Stimulated activated CD8-positive, alpha-beta memory T cell treated with anti-CD3 and anti-CD28 coated beads, Interleukin-4, amount 100 ng/mL, for 4 hours (primary cell): ENCODE measurements at regions not wholly inside any gene's neighbourhood (a gene's known extent, or its start where the extent isn't known, plus 50 kb on each side); places are given as distances from the start of the nearest gene placed in this dataset.
"Not testable (repeated sequence)": the region's sequence is repeated elsewhere in the genome, so short reads cannot be mapped to it uniquely, and the experiment has no call there.

Experiments
- DNase-seq, 2 donors: peaks; one replicate each; pipeline ENCODE4 v3.0.0-alpha.2; 2020; ENCODE audit warnings: low read depth in 2 of 2, low spot score in 1 of 2

GRCh38 chr3:40695848-40696247, 171.1 kb downstream of the ZNF621 start:
- DNase-seq: no peak

GRCh38 chr3:40698611-40699010, 173.9 kb downstream of the ZNF621 start:
- DNase-seq: not testable (repeated sequence)

GRCh38 chr3:40701016-40701588, 176.3 kb downstream of the ZNF621 start:
- no peak for DNase-seq

- no peak for DNase-seq
These were observed 179.5 kb downstream of the ZNF621 start for GRCh38 chr3:40704224-40704623.

GRCh38 chr3:40705663-40706062, 180.9 kb downstream of the ZNF621 start:
- DNase-seq: no peak

- no peak for DNase-seq
These were observed 188.5 kb downstream of the ZNF621 start for GRCh38 chr3:40713306-40713705.

GRCh38 chr3:40713795-40714194, 189.0 kb downstream of the ZNF621 start:
- no peak for DNase-seq

GRCh38 chr3:40714771-40715345, 190.1 kb downstream of the ZNF621 start:
- DNase-seq: no peak

- DNase-seq: no peak
These were observed 190.8 kb downstream of the ZNF621 start for GRCh38 chr3:40715551-40715950.

- DNase-seq: no peak
These were observed 192.7 kb downstream of the ZNF621 start for GRCh38 chr3:40717471-40717870.

- no peak for DNase-seq
These were observed 193.4 kb downstream of the ZNF621 start for GRCh38 chr3:40718209-40718608.

- DNase-seq: no peak
These were observed 193.9 kb downstream of the ZNF621 start for GRCh38 chr3:40718681-40719080.

GRCh38 chr3:40719660-40720287, 195.0 kb downstream of the ZNF621 start:
- DNase-seq: no peak

GRCh38 chr3:40720341-40720740, 195.6 kb downstream of the ZNF621 start:
- DNase-seq: no peak

- no peak for DNase-seq
These were observed 196.1 kb downstream of the ZNF621 start for GRCh38 chr3:40720863-40721262.

- no peak for DNase-seq
These were observed 198.4 kb downstream of the ZNF621 start for GRCh38 chr3:40723083-40723660.

GRCh38 chr3:40725031-40725430, 200.3 kb downstream of the ZNF621 start:
- no peak for DNase-seq

- no peak for DNase-seq
These were observed 206.7 kb downstream of the ZNF621 start for GRCh38 chr3:40731445-40731844.

- DNase-seq: no peak
These were observed 212.2 kb downstream of the ZNF621 start for GRCh38 chr3:40736943-40737342.

GRCh38 chr3:40737343-40737742, 212.6 kb downstream of the ZNF621 start:
- no peak for DNase-seq

- DNase-seq: no peak
These were observed 215.2 kb downstream of the ZNF621 start for GRCh38 chr3:40739971-40740370.

GRCh38 chr3:40741729-40742128, 217.0 kb downstream of the ZNF621 start:
- no peak for DNase-seq
